ENCODE measurements at regions not wholly inside any gene's neighbourhood (a gene's known extent, or its start where the extent isn't known, plus 50 kb on each side); places are given as distances from the start of the nearest gene placed in this dataset.

DNA sequence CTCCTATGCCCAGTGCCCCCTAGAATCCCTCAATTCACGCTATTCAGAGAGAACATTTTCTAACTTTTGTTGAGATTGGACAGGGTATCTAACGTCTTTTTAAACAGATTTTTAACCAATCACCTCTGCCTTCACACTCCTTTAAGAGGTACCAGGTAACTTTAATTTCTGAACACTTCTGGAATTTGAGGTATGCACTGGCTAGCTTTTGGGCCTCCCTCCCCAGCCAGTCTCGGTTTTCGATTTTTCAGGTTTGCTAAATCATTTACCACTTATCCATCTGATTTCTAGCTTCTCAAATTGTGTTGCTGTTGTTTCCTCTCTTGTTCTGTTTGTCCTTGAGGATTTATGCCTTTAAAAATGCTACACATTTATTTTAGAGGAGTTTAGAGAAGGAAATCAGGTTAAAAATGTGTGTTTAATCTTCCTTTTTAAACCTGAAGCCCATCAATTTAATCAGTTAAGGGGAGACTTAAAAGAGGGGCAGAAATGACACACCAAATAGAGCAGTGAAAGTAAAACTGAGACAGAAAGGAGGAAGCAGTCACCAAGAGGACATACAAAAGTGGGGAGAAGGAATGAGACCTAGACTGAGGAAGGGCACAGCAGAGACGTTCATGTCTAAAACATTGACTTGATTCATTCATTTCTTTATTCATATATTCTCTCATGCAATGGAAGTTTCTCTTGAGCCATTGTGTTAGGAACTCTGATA lies 139.6 kb upstream of the HTR2A start:
- TF ChIP-seq FOXK2 (IDR thresholded peaks at IDR 0.05): no peak
- TF ChIP-seq MAFG (CRISPR knock-in tag; IDR thresholded peaks at IDR 0.05): no peak
- no peak for TF ChIP-seq BORCS8-MEF2B (CRISPR knock-in tag; IDR thresholded peaks at IDR 0.05)
- TF ChIP-seq GABPA (IDR thresholded peaks at IDR 0.05; ENCODE audit: low read depth, low read length): no peak
- TF ChIP-seq GABPA (CRISPR knock-in tag; IDR thresholded peaks at IDR 0.05; ENCODE audit: low read depth): no peak
- no peak for TF ChIP-seq POLR2A (IDR thresholded peaks at IDR 0.05; ENCODE audit: insufficient read depth in 1 of 2, low read depth in 2 of 2, low read length in 2 of 2)
- no peak for TF ChIP-seq NFIB (CRISPR knock-in tag; IDR thresholded peaks at IDR 0.05; ENCODE audit: borderline replicate concordance)
- TF ChIP-seq TRIM24 (CRISPR knock-in tag; IDR thresholded peaks at IDR 0.05): no peak
- no peak for TF ChIP-seq ZNF350 (CRISPR knock-in tag; IDR thresholded peaks at IDR 0.05; ENCODE audit: borderline replicate concordance, low read depth)
- no peak for TF ChIP-seq ZZZ3 (CRISPR knock-in tag; IDR thresholded peaks at IDR 0.05; ENCODE audit: borderline replicate concordance)
- TF ChIP-seq, protein P1, sequence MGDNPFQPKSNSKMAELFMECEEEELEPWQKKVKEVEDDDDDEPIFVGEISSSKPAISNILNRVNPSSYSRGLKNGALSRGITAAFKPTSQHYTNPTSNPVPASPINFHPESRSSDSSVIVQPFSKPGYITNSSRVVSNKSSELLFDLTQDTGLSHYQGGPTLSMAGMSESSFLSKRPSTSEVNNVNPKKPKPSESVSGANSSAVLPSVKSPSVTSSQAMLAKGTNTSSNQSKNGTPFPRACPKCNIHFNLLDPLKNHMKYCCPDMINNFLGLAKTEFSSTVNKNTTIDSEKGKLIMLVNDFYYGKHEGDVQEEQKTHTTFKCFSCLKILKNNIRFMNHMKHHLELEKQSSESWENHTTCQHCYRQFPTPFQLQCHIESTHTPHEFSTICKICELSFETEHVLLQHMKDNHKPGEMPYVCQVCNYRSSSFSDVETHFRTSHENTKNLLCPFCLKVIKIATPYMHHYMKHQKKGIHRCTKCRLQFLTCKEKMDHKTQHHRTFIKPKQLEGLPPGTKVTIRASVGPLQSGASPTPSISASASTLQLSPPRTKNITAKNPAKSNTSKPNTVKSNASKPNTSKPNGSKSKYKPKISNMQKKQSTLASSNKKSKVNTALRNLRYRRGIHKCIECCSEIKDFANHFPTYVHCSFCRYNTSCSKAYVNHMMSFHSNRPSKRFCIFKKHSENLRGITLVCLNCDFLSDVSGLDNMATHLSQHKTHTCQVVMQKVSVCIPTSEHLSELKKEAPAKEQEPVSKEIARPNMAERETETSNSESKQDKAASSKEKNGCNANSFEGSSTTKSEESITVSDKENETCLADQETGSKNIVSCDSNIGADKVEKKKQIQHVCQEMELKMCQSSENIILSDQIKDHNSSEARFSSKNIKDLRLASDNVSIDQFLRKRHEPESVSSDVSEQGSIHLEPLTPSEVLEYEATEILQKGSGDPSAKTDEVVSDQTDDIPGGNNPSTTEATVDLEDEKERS (CRISPR knock-in tag; IDR thresholded peaks at IDR 0.05): no peak
- TF ChIP-seq, protein P2, sequence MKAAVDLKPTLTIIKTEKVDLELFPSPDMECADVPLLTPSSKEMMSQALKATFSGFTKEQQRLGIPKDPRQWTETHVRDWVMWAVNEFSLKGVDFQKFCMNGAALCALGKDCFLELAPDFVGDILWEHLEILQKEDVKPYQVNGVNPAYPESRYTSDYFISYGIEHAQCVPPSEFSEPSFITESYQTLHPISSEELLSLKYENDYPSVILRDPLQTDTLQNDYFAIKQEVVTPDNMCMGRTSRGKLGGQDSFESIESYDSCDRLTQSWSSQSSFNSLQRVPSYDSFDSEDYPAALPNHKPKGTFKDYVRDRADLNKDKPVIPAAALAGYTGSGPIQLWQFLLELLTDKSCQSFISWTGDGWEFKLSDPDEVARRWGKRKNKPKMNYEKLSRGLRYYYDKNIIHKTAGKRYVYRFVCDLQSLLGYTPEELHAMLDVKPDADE (CRISPR knock-in tag; IDR thresholded peaks at IDR 0.05): no peak
- TF ChIP-seq SMC3 (IDR thresholded peaks at IDR 0.05; ENCODE audit: low read length): no peak
- no peak for TF ChIP-seq CTCF (CRISPR knock-in tag; IDR thresholded peaks at IDR 0.05)
- TF ChIP-seq HNRNPLL (IDR thresholded peaks at IDR 0.05; ENCODE audit: low read depth, low read length, poor library complexity, severe bottlenecking): no peak

Data from HepG2 (cell line).